ENCODE measurements at regions not wholly inside any gene's neighbourhood (a gene's known extent, or its start where the extent isn't known, plus 50 kb on each side); places are given as distances from the start of the nearest gene placed in this dataset.
A peak's percentile ranks its signal among the peaks of the same experiment; 100 is the strongest.

DNA sequence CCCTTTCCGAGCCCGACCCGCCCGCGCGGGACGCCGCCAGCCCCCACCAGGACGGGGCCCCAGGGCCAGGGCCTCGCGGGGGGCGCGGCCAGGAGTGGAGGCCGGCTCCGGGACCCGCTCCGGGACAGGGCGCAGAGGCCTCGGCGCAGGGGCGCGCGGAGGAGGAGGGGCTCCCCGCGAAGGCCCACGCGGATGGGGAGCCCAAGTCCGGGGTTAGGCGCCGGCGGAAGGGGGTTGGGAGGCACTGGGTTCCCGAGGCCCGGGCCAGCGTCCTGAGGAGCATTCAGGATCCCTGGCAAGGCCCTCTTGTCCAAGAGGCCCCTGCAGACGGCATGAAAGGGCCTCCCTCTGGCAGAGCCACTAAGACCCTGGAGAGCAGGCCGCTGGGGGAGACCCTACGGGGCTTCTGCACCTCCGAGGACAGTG, 57.8 kb upstream of the CIBAR2 start:
- Histone ChIP-seq H3K4me1 (replicated peaks in 1 of 2) (peaks cover 51 to 67% of the 10 kb centered on the region in 2 donors), H3K9me3 (replicated peaks in 1 of 3) (no peaks in the 10 kb centered on the region), H3K4me3 (peak overlapping the region in 1 of 4 donors; percentile 70), H3K27ac (peak overlapping the region in 3 of 5 donors; percentile 41 to 89 (median 42)), H3K36me3 (replicated peaks in 1 of 2) (no peaks in the 10 kb centered on the region), H3K27me3 (no peaks in the 10 kb centered on the region)
- 21 to 44% (median 24%) methylated on average over 4 to 38 of the region's 38 CpGs; no CpG with 5 or more reads in 1 of the 4 donors for WGBS, 4 donors
- no peak for DNase-seq
- intact Hi-C loops (cut with DNase I): loop anchor here in 1 of 2 donors (10.0 kb wide), 1 partner anchor 65 kb away; no protein-coding TSS in a partner anchor
- TF ChIP-seq, protein P1, sequence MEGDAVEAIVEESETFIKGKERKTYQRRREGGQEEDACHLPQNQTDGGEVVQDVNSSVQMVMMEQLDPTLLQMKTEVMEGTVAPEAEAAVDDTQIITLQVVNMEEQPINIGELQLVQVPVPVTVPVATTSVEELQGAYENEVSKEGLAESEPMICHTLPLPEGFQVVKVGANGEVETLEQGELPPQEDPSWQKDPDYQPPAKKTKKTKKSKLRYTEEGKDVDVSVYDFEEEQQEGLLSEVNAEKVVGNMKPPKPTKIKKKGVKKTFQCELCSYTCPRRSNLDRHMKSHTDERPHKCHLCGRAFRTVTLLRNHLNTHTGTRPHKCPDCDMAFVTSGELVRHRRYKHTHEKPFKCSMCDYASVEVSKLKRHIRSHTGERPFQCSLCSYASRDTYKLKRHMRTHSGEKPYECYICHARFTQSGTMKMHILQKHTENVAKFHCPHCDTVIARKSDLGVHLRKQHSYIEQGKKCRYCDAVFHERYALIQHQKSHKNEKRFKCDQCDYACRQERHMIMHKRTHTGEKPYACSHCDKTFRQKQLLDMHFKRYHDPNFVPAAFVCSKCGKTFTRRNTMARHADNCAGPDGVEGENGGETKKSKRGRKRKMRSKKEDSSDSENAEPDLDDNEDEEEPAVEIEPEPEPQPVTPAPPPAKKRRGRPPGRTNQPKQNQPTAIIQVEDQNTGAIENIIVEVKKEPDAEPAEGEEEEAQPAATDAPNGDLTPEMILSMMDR (IDR thresholded peaks at IDR 0.05): no peak
- TF ChIP-seq POLR2A (IDR thresholded peaks at IDR 0.05): no peak

DNA sequence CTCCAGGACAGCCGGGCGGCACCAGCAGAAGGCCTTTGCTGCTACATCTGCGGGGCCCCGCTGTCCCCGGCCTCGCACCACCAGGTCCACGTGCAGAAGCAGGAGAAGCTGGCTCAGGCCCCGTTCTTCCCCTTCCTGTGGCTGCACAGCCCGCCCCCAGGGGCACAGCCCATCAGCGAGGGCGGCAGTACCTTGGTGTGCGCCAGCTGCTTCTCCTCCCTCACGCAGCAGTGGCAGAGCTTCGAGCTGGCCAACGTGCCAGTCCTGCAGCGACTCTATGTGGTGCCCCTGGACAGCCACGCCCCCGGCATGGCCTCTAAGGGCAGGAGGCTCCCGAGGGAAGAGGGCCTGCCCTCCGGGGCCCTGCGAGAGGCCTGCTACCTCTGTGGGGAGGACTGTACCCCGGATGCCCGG, 58.3 kb upstream of the CIBAR2 start:
- Histone ChIP-seq H3K4me3 (peak overlapping the region in 1 of 4 donors; percentile 70), H3K36me3 (replicated peaks in 1 of 2) (no peaks in the 10 kb centered on the region), H3K9me3 (replicated peaks in 1 of 3) (no peaks in the 10 kb centered on the region), H3K27me3 (no peaks in the 10 kb centered on the region), H3K27ac (peak overlapping the region in 1 of 5 donors; percentile 89), H3K4me1 (replicated peaks in 1 of 2) (peaks cover 55 to 71% of the 10 kb centered on the region in 2 donors)
- WGBS, 4 donors: 72 to 84% (median 78%) methylated on average over 6 to 23 of the region's 23 CpGs
- intact Hi-C loops (cut with DNase I): loop anchor here in 1 of 2 donors (10.0 kb wide), 1 partner anchor 64 kb away; no protein-coding TSS in a partner anchor
- DNase-seq: no peak
- no peak for TF ChIP-seq POLR2A (IDR thresholded peaks at IDR 0.05)
- TF ChIP-seq, protein P1 (IDR thresholded peaks at IDR 0.05): no peak

DNA sequence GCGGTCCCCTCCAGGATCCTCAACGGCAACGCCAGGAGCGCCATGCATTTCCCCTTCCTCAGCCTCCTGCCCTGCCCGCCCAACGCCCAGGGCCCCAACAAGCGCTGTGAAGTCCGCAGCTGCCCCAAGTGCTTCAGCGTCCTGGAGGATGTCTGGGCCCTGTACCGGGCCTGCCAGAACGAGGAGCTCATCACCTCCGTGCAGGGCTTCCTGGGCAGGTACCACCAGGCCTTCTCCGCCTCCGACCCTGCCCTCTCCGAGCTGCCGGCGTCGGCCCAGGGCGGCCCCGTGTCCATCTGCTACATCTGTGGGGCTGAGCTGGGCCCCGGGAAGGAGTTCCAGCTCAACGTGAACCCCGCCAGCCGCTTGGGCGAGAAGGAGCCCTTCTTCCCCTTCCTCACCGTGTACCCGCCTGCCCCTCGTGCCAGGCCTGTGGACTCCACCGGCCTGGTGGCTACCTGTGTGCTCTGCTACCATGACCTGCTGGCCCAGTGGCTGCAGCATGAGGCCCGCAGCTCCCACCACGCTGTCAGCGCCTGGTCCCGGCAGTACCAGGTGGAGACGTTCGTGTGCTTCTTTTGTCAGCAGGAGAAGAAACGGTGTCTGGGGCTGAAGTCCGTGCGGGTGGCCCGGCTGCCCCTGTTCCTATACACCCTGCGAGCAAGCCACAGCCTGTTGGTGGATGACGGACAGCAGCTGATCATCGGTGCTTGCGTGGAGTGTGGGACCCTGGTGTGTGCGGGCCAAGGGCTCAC, 58.9 kb upstream of the CIBAR2 start:
- TF ChIP-seq, protein P1 (IDR thresholded peaks at IDR 0.05): no peak
- TF ChIP-seq POLR2A (IDR thresholded peaks at IDR 0.05): no peak
- intact Hi-C loops (cut with DNase I): loop anchor here in 1 of 2 donors (10.0 kb wide), 1 partner anchor 64 kb away; no protein-coding TSS in a partner anchor
- WGBS, 4 donors: 76 to 90% (median 89%) methylated on average over 17 to 44 of the region's 44 CpGs
- Histone ChIP-seq H3K27me3 (no peaks in the 10 kb centered on the region), H3K9me3 (replicated peaks in 1 of 3) (no peaks in the 10 kb centered on the region), H3K4me1 (replicated peaks in 1 of 2) (peaks cover 57 to 77% of the 10 kb centered on the region in 2 donors), H3K36me3 (replicated peaks in 1 of 2) (no peaks in the 10 kb centered on the region), H3K27ac (peak overlapping the region in 3 of 5 donors; percentile 70 to 89 (median 84)), H3K4me3 (peak overlapping the region in 1 of 4 donors; percentile 42)
- DNase-seq: no peak

DNA sequence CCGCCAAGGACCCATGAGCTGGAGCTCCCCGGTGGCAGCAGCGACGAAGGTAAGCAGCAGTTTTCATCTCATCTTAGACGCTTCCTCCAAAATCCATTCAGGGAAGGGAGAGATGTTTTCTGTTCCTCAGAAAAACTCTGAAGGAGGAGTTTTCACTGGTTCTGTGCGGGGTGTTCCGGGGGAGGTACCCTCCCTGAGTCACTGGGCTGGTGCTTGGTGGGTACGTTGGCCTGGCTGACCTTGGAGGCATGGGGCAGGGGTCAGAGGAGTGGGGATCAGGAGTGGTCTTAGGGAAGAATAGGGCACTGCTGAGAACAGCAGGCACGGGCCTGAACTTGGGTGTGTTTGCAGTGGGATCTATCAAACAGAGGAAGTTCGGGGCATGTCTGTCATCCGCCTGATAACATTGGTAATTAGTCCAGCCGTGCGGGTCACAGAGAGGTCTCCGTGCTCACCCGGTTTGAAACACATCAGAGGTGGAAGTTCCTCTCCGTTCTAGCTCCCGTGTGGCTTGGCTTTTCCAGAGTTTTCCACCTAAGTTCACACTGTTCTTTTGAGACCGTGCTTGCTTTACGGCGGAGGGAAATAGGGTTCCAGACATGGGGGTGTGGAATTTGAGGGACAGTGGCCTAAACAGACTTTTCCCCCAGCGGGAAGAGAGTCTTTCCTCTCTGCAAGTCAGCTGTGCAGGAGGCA, 59.6 kb upstream of the CIBAR2 start:
- Histone ChIP-seq H3K27me3 (no peaks in the 10 kb centered on the region), H3K4me1 (replicated peaks in 1 of 2) (peaks cover 57 to 84% of the 10 kb centered on the region in 2 donors), H3K36me3 (replicated peaks in 1 of 2) (no peaks in the 10 kb centered on the region), H3K27ac (peak overlapping the region in 3 of 5 donors; percentile 70 to 89 (median 84)), H3K4me3 (peak overlapping the region in 1 of 4 donors; percentile 42), H3K9me3 (replicated peaks in 1 of 3) (no peaks in the 10 kb centered on the region)
- WGBS, 4 donors: 45 to 63% (median 54%) methylated on average over 20 to 21 of the region's 21 CpGs
- no peak for TF ChIP-seq POLR2A (IDR thresholded peaks at IDR 0.05)
- TF ChIP-seq, protein P1 (IDR thresholded peaks at IDR 0.05): no peak
- intact Hi-C loops (cut with DNase I): loop anchor here in 1 of 2 donors (10.0 kb wide), 1 partner anchor 63 kb away; no protein-coding TSS in a partner anchor
- peak in 1 of 7 donors; percentile 51 for DNase-seq
